ENCODE measurements at regions not wholly inside any gene's neighbourhood (a gene's known extent, or its start where the extent isn't known, plus 50 kb on each side); places are given as distances from the start of the nearest gene placed in this dataset.

DNA sequence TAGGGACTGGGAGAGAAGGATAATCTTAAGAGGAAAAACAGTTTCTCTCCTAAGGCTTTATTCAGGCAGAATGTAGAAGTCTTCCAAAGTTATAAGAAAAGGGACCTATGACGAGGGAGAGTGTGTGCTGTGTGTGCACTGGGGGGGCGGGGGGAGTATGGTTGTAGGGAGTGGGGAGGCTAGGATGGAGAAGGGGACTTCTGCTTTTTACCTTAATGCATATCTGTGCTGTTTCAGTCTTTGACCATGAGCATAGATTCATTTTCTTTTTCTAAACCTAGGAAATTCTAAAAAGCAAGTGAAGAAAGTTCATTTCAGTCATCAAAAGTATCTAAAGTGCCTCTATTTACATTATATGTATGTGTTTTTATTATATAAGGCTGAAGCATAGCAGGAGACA lies 52.6 kb upstream of the RASA2 start:
- H3K4me1 ChIP-seq (ENCODE audit: control insufficient read depth in 1 of 2, insufficient read depth in 2 of 2, low read length in 2 of 2): peaks cover 0 to 8% of the 10 kb centered on the region in 2 experiments; a peak in 1 of 4 replicates
- no peaks in the 10 kb centered on the region for H3K9me2 ChIP-seq (ENCODE audit: insufficient read depth)
- H2AFZ ChIP-seq (ENCODE audit: low read depth, low read length, poor library complexity, severe bottlenecking): no peak overlapping the region
- no peak overlapping the region for H3K4me2 ChIP-seq (ENCODE audit: low read length)
- intact Hi-C loops (cut with micrococcal nuclease): no loop called here
- RAD21 ChIA-PET (ENCODE audit: low non-redundant PET in 1 of 2, low total read pairs in 2 of 2, uncharacterized antibody in 2 of 2, unreplicated experiment in 2 of 2): no interaction called here
- ATAC-seq (no peak), DNase-seq (ENCODE audit: low read depth, low spot score) (no peak)
- H3K27me3 ChIP-seq (ENCODE audit: insufficient read depth, low read length): no peaks in the 10 kb centered on the region
- no peaks in the 10 kb centered on the region for H3K36me3 ChIP-seq (ENCODE audit: control insufficient read depth in 1 of 2, insufficient read depth in 2 of 2, low read length in 2 of 2)
- no TSS peak for BruUV-seq (replicated peaks)
- H3K9me3 ChIP-seq (ENCODE audit: control insufficient read depth in 1 of 2, insufficient read depth in 1 of 2, low read depth in 1 of 2, low read length in 2 of 2): no peaks in the 10 kb centered on the region
- no peaks in the 10 kb centered on the region for H3K79me2 ChIP-seq (ENCODE audit: insufficient read depth, low read length)
- no peak overlapping the region for H3K4me3 ChIP-seq (replicated peaks in 1 of 2; ENCODE audit: low read depth in 1 of 2, low read length in 2 of 2)
- H3K27ac ChIP-seq (ENCODE audit: low read depth, low read length): no peak overlapping the region
- H3K9ac ChIP-seq (ENCODE audit: low read length): no peak overlapping the region
- POLR2A ChIA-PET: no interaction called here
- no peak for TF ChIP-seq CBX3 (IDR thresholded peaks at IDR 0.05; ENCODE audit: low read depth)
- no peak for TF ChIP-seq SRF (IDR thresholded peaks at IDR 0.05; ENCODE audit: low read depth)
- no peak for TF ChIP-seq ZFX (IDR thresholded peaks at IDR 0.05)
- no peak for TF ChIP-seq SP1 (IDR thresholded peaks at IDR 0.05; ENCODE audit: low read depth)
- TF ChIP-seq, protein P1, sequence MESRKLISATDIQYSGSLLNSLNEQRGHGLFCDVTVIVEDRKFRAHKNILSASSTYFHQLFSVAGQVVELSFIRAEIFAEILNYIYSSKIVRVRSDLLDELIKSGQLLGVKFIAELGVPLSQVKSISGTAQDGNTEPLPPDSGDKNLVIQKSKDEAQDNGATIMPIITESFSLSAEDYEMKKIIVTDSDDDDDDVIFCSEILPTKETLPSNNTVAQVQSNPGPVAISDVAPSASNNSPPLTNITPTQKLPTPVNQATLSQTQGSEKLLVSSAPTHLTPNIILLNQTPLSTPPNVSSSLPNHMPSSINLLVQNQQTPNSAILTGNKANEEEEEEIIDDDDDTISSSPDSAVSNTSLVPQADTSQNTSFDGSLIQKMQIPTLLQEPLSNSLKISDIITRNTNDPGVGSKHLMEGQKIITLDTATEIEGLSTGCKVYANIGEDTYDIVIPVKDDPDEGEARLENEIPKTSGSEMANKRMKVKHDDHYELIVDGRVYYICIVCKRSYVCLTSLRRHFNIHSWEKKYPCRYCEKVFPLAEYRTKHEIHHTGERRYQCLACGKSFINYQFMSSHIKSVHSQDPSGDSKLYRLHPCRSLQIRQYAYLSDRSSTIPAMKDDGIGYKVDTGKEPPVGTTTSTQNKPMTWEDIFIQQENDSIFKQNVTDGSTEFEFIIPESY (IDR thresholded peaks at IDR 0.05; ENCODE audit: extremely low read depth, insufficient replicate concordance, low read length): no peak
- H4K20me1 ChIP-seq (ENCODE audit: insufficient read depth): no peaks in the 10 kb centered on the region
- CTCF ChIA-PET: no interaction called here

DNA sequence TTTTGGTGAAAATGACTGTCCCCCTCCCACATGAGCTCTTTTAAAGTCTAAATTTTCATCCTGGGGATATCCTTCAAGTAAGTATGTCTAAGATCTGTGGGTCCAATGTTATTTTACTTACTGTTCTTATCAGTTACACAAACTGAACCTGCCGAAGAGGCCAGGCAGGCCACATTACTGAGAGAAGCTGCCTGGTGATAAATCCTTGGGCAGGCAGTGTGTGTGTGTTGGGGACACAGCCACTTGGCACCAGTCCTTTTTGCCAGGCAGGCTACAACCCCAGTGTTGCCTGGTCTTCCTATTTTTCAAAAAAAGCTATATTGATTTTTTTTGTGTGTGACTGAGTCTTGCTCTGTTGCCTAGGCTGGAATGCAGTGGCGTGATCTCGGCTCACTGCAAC lies 50.6 kb upstream of the RASA2 start:
- Histone ChIP-seq H3K36me3 (ENCODE audit: control insufficient read depth in 1 of 2, insufficient read depth in 2 of 2, low read length in 2 of 2) (no peaks in the 10 kb centered on the region), H4K20me1 (ENCODE audit: insufficient read depth) (no peaks in the 10 kb centered on the region), H3K4me1 (ENCODE audit: control insufficient read depth in 1 of 2, insufficient read depth in 2 of 2, low read length in 2 of 2) (peaks cover 0 to 10% of the 10 kb centered on the region in 2 experiments; a peak in 1 of 4 replicates), H3K4me2 (ENCODE audit: low read length) (no peak overlapping the region), H3K27ac (ENCODE audit: low read depth, low read length) (no peak overlapping the region), H3K4me3 (replicated peaks in 1 of 2; ENCODE audit: low read depth in 1 of 2, low read length in 2 of 2) (no peak overlapping the region), H3K27me3 (ENCODE audit: insufficient read depth, low read length) (no peaks in the 10 kb centered on the region), H3K9ac (ENCODE audit: low read length) (no peak overlapping the region), H3K9me3 (ENCODE audit: control insufficient read depth in 1 of 2, insufficient read depth in 1 of 2, low read depth in 1 of 2, low read length in 2 of 2) (no peaks in the 10 kb centered on the region), H3K79me2 (ENCODE audit: insufficient read depth, low read length) (no peaks in the 10 kb centered on the region), H2AFZ (ENCODE audit: low read depth, low read length, poor library complexity, severe bottlenecking) (no peak overlapping the region), H3K9me2 (ENCODE audit: insufficient read depth) (no peaks in the 10 kb centered on the region)
- RAD21 ChIA-PET (ENCODE audit: low non-redundant PET in 1 of 2, low total read pairs in 2 of 2, uncharacterized antibody in 2 of 2, unreplicated experiment in 2 of 2): no interaction called here
- CTCF ChIA-PET: interaction anchor here (1.7 kb wide), 1 partner anchor 125 kb away, joined by 4 read pairs; no protein-coding TSS in a partner anchor
- no TSS peak for BruUV-seq (replicated peaks)
- intact Hi-C loops (cut with micrococcal nuclease): no loop called here
- ATAC-seq (no peak), DNase-seq (ENCODE audit: low read depth, low spot score) (no peak)
- POLR2A ChIA-PET: no interaction called here
- TF ChIP-seq SP1 (IDR thresholded peaks at IDR 0.05; ENCODE audit: low read depth): no peak

Data from HCT116 (cell line).